Testis (tissue), 2 donors: ENCODE measurements at regions not wholly inside any gene's neighbourhood (a gene's known extent, or its start where the extent isn't known, plus 50 kb on each side); places are given as distances from the start of the nearest gene placed in this dataset.

Experiments
- DNase-seq: peaks from one replicate; pipeline ENCODE4 v3.0.0-alpha.2; 2019
- H3K27ac ChIP-seq, 2 donors: fragments of 200-600 bp; sonication (generic); one replicate each; pipeline ENCODE4 v1.5.1; 2019
- H3K27me3 ChIP-seq: fragments of 200-600 bp; sonication (generic); one replicate; pipeline ENCODE4 v1.5.1; 2019
- H3K36me3 ChIP-seq: fragments of 200-600 bp; sonication (generic); one replicate; pipeline ENCODE4 v1.5.1; 2017; ENCODE audit warnings: low read depth; ENCODE audit errors: missing control alignments
- H3K4me1 ChIP-seq: fragments of 200-600 bp; sonication (generic); one replicate; pipeline ENCODE4 v1.5.1; 2019
- H3K4me3 ChIP-seq, 2 donors: fragments of 200-600 bp; sonication (generic); one replicate each; pipeline ENCODE4 v1.5.1; 2017 to 2019
- H3K9me3 ChIP-seq: fragments of 200-600 bp; sonication (generic); one replicate; pipeline ENCODE4 v1.5.1; 2017
- POLR2A ChIP-seq: fragments of 450-650 bp; IDR thresholded peaks from one replicate; pipeline ENCODE4 v1.6.1; 2017; ENCODE audit warnings: antibody characterized with exemption, mild to moderate bottlenecking, moderate library complexity
- WGBS, 2 donors: methylation state at CpG; one replicate each; pipeline ENCODE4 v1.1.5; 2018; 5-methylcytosine and 5-hydroxymethylcytosine counted together
- intact Hi-C: fragments of 100-400 bp; cut with DNase I; formaldehyde crosslinking; loops from one replicate; pipeline ENCODE4 v1.15.1; 2023; ENCODE audit warnings: low total_unique reads
- TF ChIP-seq, protein P1 (sequence below), 3 experiments: fragments of 450-650 bp in 2 of 3; fragments of 200-600 bp in 1 of 3; sonication (generic) in 1 of 3; IDR thresholded peaks; one replicate each; pipeline ENCODE4 v1.5.1; 2016 to 2019; ENCODE audit warnings: antibody characterized with exemption in 3 of 3, mild to moderate bottlenecking in 2 of 3, moderate library complexity in 1 of 3

DNA sequence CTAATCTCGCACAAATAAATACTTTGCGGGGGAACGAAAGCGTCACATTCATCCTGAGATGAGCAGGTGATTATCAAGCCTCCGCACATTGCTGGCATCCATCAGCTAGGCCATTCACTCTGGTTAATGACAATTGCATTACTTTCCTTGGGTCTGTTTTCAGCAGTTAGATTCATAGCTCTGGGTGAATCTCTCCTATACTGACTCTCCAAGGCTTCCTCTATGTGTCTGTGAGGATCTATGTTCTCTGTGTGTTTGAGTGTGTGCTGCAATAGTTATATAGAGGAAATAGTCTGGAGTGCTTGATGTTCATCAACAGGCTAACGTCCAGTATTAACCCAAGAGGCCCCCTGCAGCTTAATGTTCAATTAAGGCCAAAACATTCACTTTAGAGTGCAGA is 133.0 kb upstream of the CTTNBP2NL start:
- Histone ChIP-seq H3K4me1 (peaks cover 21% of the 10 kb centered on the region), H3K36me3 (no peaks in the 10 kb centered on the region), H3K4me3 (no peak overlapping the region), H3K9me3 (no peaks in the 10 kb centered on the region), H3K27ac (no peak overlapping the region), H3K27me3 (no peaks in the 10 kb centered on the region)
- intact Hi-C loops, result no loop called here
- DNase-seq, result no peak
- TF ChIP-seq, protein P1, sequence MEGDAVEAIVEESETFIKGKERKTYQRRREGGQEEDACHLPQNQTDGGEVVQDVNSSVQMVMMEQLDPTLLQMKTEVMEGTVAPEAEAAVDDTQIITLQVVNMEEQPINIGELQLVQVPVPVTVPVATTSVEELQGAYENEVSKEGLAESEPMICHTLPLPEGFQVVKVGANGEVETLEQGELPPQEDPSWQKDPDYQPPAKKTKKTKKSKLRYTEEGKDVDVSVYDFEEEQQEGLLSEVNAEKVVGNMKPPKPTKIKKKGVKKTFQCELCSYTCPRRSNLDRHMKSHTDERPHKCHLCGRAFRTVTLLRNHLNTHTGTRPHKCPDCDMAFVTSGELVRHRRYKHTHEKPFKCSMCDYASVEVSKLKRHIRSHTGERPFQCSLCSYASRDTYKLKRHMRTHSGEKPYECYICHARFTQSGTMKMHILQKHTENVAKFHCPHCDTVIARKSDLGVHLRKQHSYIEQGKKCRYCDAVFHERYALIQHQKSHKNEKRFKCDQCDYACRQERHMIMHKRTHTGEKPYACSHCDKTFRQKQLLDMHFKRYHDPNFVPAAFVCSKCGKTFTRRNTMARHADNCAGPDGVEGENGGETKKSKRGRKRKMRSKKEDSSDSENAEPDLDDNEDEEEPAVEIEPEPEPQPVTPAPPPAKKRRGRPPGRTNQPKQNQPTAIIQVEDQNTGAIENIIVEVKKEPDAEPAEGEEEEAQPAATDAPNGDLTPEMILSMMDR (IDR thresholded peaks at IDR 0.05), result no peak
- TF ChIP-seq POLR2A, result no peak
- WGBS, 2 donors, result 81 to 84% methylated on average over 6 of the region's 6 CpGs

DNA sequence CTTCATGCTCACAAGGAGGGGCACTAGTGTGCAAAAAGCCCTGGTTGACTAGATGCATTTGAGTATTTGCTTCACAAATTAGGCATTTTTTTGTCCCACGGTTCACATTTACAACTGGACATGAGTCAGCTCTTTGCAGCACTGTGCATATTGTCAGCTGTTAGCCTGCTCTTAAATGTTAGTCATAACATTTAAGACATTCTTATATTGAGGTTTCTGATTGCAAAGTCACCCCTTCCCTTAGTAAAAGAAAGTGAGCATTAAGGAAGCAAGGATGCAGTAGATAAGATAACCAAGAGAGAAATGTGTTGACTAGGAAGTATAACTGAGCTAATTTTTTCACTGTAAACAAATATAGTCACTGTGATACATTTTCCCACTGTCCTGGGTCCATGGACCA is 132.6 kb upstream of the CTTNBP2NL start:
- Histone ChIP-seq H3K4me1 (peaks cover 25% of the 10 kb centered on the region), H3K4me3 (no peak overlapping the region), H3K36me3 (no peaks in the 10 kb centered on the region), H3K27ac (no peak overlapping the region), H3K9me3 (no peaks in the 10 kb centered on the region), H3K27me3 (no peaks in the 10 kb centered on the region)
- TF ChIP-seq POLR2A, result no peak
- TF ChIP-seq, protein P1 (IDR thresholded peaks at IDR 0.05), result no peak
- intact Hi-C loops, result no loop called here
- whole genome bisulfite sequencing, 2 donors, result 36 to 56% methylated on average over 1 of the region's 1 CpG
- no peak for DNase-seq

DNA sequence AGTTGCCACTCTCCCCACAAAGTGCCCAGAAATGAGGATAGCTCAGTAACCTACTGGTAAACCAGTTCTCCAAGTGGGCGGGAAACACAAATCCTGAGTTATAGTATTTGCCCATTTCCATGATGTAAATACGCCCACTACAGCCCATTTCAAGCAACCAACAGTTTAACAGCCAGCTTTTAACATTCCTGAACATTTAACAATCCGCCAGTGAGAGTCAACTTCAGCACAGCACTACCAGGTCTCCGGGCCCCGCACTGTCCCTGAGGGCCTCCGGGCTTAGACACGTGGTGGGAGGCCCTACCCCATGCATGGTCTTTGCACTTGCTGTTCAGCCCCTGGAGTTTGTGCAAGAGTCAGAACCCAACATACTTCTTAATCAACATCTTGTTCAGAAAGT is 132.0 kb upstream of the CTTNBP2NL start:
- intact Hi-C loops, result no loop called here
- Histone ChIP-seq H3K36me3 (no peaks in the 10 kb centered on the region), H3K27me3 (no peaks in the 10 kb centered on the region), H3K4me3 (no peak overlapping the region), H3K27ac (no peak overlapping the region), H3K4me1 (peaks cover 27% of the 10 kb centered on the region), H3K9me3 (no peaks in the 10 kb centered on the region)
- TF ChIP-seq, protein P1 (IDR thresholded peaks at IDR 0.05), result no peak
- TF ChIP-seq POLR2A, result no peak
- WGBS, 2 donors, result 77 to 79% methylated on average over 3 to 7 of the region's 7 CpGs
- no peak for DNase-seq

DNA sequence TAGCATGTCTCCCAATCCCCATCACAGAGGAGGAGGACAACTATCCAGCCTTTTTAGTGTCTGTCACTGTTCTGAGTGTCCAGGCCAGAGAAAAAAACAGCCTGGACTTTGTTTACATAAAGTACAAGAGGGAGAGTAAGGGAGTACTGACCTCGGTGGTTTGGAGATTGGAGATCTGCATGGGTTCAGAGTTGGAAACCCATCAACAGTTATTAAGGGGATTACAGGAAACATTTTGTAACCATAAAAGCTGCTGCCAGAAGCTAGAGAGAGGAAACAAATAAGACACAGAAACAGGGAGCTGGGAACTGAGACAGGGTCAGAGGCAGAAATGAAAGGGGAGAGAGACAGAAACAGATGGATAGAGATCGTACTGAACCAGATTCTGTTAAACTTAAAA is 131.5 kb upstream of the CTTNBP2NL start:
- intact Hi-C loops, result no loop called here
- Histone ChIP-seq H3K27me3 (no peaks in the 10 kb centered on the region), H3K9me3 (no peaks in the 10 kb centered on the region), H3K4me1 (peaks cover 27% of the 10 kb centered on the region), H3K4me3 (no peak overlapping the region), H3K36me3 (no peaks in the 10 kb centered on the region), H3K27ac (peak overlapping the region in 1 of 2 donors; percentile 1)
- DNase-seq, result no peak
- TF ChIP-seq, protein P1 (IDR thresholded peaks at IDR 0.05), result no peak
- no peak for TF ChIP-seq POLR2A
- WGBS, 2 donors, result 25 to 29% methylated on average over 2 of the region's 2 CpGs

DNA sequence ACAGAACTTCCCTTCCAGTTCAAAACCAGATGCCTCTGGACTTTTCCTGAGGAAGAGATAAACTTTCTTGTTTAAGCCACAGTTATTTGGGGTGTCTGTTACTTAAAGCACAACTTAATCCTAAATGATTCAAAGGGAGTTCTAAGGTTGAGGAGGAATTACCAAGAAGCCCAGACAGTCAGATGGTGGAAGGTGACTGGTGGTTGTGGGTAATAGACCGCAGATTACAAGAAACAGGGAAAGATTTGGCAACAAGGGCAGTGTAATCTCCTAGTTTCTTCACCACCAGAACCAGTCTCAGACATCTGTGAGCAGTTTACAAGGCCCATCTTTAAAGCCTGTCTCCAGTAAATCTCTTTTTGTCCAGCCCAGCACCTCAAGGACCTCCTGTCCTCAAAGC is 130.1 kb upstream of the CTTNBP2NL start:
- Histone ChIP-seq H3K27me3 (no peaks in the 10 kb centered on the region), H3K36me3 (no peaks in the 10 kb centered on the region), H3K4me3 (no peak overlapping the region), H3K4me1 (peaks cover 27% of the 10 kb centered on the region), H3K27ac (no peak overlapping the region), H3K9me3 (no peaks in the 10 kb centered on the region)
- intact Hi-C loops, result no loop called here
- no peak for DNase-seq
- TF ChIP-seq, protein P1 (IDR thresholded peaks at IDR 0.05), result no peak
- no peak for TF ChIP-seq POLR2A
- WGBS, 2 donors, result 91 to 100% methylated on average over 1 of the region's 1 CpG
